IMR-90 (cell line): ENCODE measurements at regions not wholly inside any gene's neighbourhood (a gene's known extent, or its start where the extent isn't known, plus 50 kb on each side); places are given as distances from the start of the nearest gene placed in this dataset.

Experiments used
- ATAC-seq: fragments of 200-7000 bp; cut with Tn5 transposase; 2 replicates; pipeline ENCODE4 v1.9.1; 2020; ENCODE audit warnings: low read depth, mild to moderate bottlenecking, moderate library complexity
- BruUV-seq: library from RNA; stranded (reverse); fragments of 400-500 nt; replicated peaks from 2 replicates; lab custom pipeline; 2021; lab: Mats Ljungman, UMichigan
- CTCF ChIA-PET: fragments of 300-600 bp; formaldehyde crosslinking; extraction: SDS; loops from one replicate; lab custom pipeline; 2021; ENCODE audit warnings: antibody characterized with exemption; lab: Yijun Ruan, JAX
- POLR2A ChIA-PET: fragments of 300-600 bp; sonication (Branson Sonifier 250); formaldehyde crosslinking; loops from one replicate; lab custom pipeline; 2022; ENCODE audit warnings: antibody characterized with exemption; ENCODE audit not compliant: unreplicated experiment; lab: Charles Lee
- DNase-seq: peaks from one replicate; pipeline ENCODE4 v3.0.0; 2013
- H2AFZ ChIP-seq: replicated peaks from 2 replicates; pipeline ENCODE3; 2013; ENCODE audit warnings: low read length, mild to moderate bottlenecking; ENCODE audit not compliant: poor library complexity
- H2AK5ac ChIP-seq: 2 replicates; pipeline ENCODE4 v1.6.1; 2013; ENCODE audit warnings: low read depth, low read length, inconsistent platforms
- H2AK9ac ChIP-seq: replicated peaks from 2 replicates; pipeline ENCODE3; 2013; ENCODE audit warnings: mild to moderate bottlenecking, low read depth, low read length, moderate library complexity; ENCODE audit not compliant: poor library complexity
- H2BK120ac ChIP-seq: 2 replicates; pipeline ENCODE4 v1.6.1; 2013; ENCODE audit warnings: low read depth, low read length, inconsistent platforms
- H2BK15ac ChIP-seq: 3 replicates; pipeline ENCODE4 v1.6.1; 2013; ENCODE audit warnings: low read depth, low read length, inconsistent platforms
- H2BK20ac ChIP-seq: 2 replicates; pipeline ENCODE4 v1.6.1; 2013; ENCODE audit warnings: low read depth, mild to moderate bottlenecking, inconsistent platforms, low read length, moderate library complexity
- H2BK5ac ChIP-seq: 2 replicates; pipeline ENCODE4 v1.6.1; 2013; ENCODE audit warnings: mild to moderate bottlenecking, low read depth, low read length, inconsistent platforms; ENCODE audit not compliant: poor library complexity, severe bottlenecking
- H3K14ac ChIP-seq: replicated peaks from 2 replicates; pipeline ENCODE4 v1.6.1; 2013; ENCODE audit warnings: low read depth, low read length, inconsistent platforms
- H3K18ac ChIP-seq: 2 replicates; pipeline ENCODE4 v1.6.1; 2013; ENCODE audit warnings: low read depth, low read length, control low read depth
- H3K23ac ChIP-seq: 2 replicates; pipeline ENCODE4 v1.6.1; 2013; ENCODE audit warnings: low read depth, low read length, inconsistent platforms
- H3K27ac ChIP-seq: 2 replicates; pipeline ENCODE4 v1.5.1; 2013; ENCODE audit warnings: mild to moderate bottlenecking, control low read depth, low read length; ENCODE audit not compliant: insufficient read depth
- H3K27me3 ChIP-seq: 2 replicates; pipeline ENCODE4 v1.6.1; 2013; ENCODE audit warnings: low read length; ENCODE audit not compliant: control insufficient read depth, insufficient read depth
- H3K36me3 ChIP-seq: 2 replicates; pipeline ENCODE4 v1.6.1; 2013; ENCODE audit warnings: low read length, mixed read lengths; ENCODE audit not compliant: control insufficient read depth, insufficient read depth
- H3K4ac ChIP-seq: 2 replicates; pipeline ENCODE4 v1.6.1; 2013; ENCODE audit warnings: low read depth, low read length, inconsistent platforms
- H3K4me1 ChIP-seq: 2 replicates; pipeline ENCODE4 v1.6.1; 2013; ENCODE audit warnings: low read length, mixed read lengths; ENCODE audit not compliant: control insufficient read depth, insufficient read depth
- H3K4me2 ChIP-seq: 2 replicates; pipeline ENCODE4 v1.6.1; 2013; ENCODE audit warnings: low read depth, mild to moderate bottlenecking, control low read depth, low read length, moderate library complexity
- H3K4me3 ChIP-seq: 2 replicates; pipeline ENCODE4 v1.5.1; 2013; ENCODE audit warnings: low read depth, mild to moderate bottlenecking, control low read depth, low read length, moderate library complexity; ENCODE audit not compliant: insufficient read depth
- H3K56ac ChIP-seq: 2 replicates; pipeline ENCODE4 v1.6.1; 2013; ENCODE audit warnings: low read length, inconsistent platforms; ENCODE audit not compliant: insufficient read depth; ENCODE audit errors: extremely low read depth
- H3K79me1 ChIP-seq, 2 experiments: 2 replicates each; pipeline ENCODE4 v1.6.1; 2013; ENCODE audit warnings: low read length in 2 of 2, inconsistent platforms in 1 of 2, low read depth in 1 of 2
- H3K9ac ChIP-seq: 2 replicates; pipeline ENCODE4 v1.6.1; 2013; ENCODE audit warnings: low read depth, low read length, control low read depth
- H3K9me1 ChIP-seq: 2 replicates; pipeline ENCODE4 v1.6.1; 2013; ENCODE audit warnings: low read length, inconsistent platforms; ENCODE audit not compliant: insufficient read depth
- H3K9me3 ChIP-seq: 2 replicates; pipeline ENCODE4 v1.6.1; 2013; ENCODE audit warnings: low read length; ENCODE audit not compliant: control insufficient read depth, insufficient read depth
- H4K20me1 ChIP-seq: 2 replicates; pipeline ENCODE4 v1.6.1; 2013; ENCODE audit warnings: low read length, inconsistent platforms; ENCODE audit not compliant: insufficient read depth
- H4K5ac ChIP-seq: 2 replicates; pipeline ENCODE4 v1.6.1; 2013; ENCODE audit warnings: mild to moderate bottlenecking, low read depth, low read length, control low read depth
- H4K8ac ChIP-seq, 2 experiments: 2 replicates each; pipeline ENCODE4 v1.6.1; 2013; ENCODE audit warnings: low read depth in 2 of 2, low read length in 2 of 2, control low read depth in 1 of 2, inconsistent platforms in 1 of 2
- H4K91ac ChIP-seq: 2 replicates; pipeline ENCODE4 v1.6.1; 2013; ENCODE audit warnings: low read depth, low read length, inconsistent platforms; ENCODE audit not compliant: insufficient read depth
- CEBPB ChIP-seq: IDR thresholded peaks from 2 replicates; pipeline ENCODE4 v1.6.1; 2012; ENCODE audit warnings: low read depth, low read length, improper control_type of control experiment
- CHD1 ChIP-seq: IDR thresholded peaks from 2 replicates; pipeline ENCODE4 v1.6.1; 2012; ENCODE audit warnings: low read depth, low read length, improper control_type of control experiment
- MAFK ChIP-seq: IDR thresholded peaks from 2 replicates; pipeline ENCODE4 v1.6.1; 2012; ENCODE audit warnings: low read depth, low read length, improper control_type of control experiment
- MAZ ChIP-seq: IDR thresholded peaks from 2 replicates; pipeline ENCODE4 v1.6.1; 2012; ENCODE audit warnings: low read depth, mild to moderate bottlenecking, low read length, improper control_type of control experiment, moderate library complexity, borderline replicate concordance
- POLR2A ChIP-seq: IDR thresholded peaks from 2 replicates; pipeline ENCODE4 v1.6.1; 2012; ENCODE audit warnings: mild to moderate bottlenecking, low read depth, low read length
- RAD21 ChIP-seq: IDR thresholded peaks from 2 replicates; pipeline ENCODE4 v1.6.1; 2012; ENCODE audit warnings: low read length, improper control_type of control experiment
- RCOR1 ChIP-seq: IDR thresholded peaks from 2 replicates; pipeline ENCODE4 v1.6.1; 2012; ENCODE audit warnings: mild to moderate bottlenecking, low read length, improper control_type of control experiment; ENCODE audit not compliant: insufficient replicate concordance
- RFX5 ChIP-seq: IDR thresholded peaks from 2 replicates; pipeline ENCODE4 v1.8.0; 2012; ENCODE audit warnings: low read depth, mild to moderate bottlenecking, low read length, moderate library complexity
- WGBS, 2 experiments: methylation state at CpG; one replicate each; pipeline versions ENCODE4 v1.1.5 to v1.1.7; 2013; ENCODE audit warnings: missing lambda C conversion rate in 2 of 2; ENCODE audit not compliant: insufficient read length in 1 of 2; ENCODE audit errors: extremely low coverage in 2 of 2; 5-methylcytosine and 5-hydroxymethylcytosine counted together
- dilution Hi-C: fragments of 300-500 bp; cut with HindIII; formaldehyde crosslinking; loops from one replicate; pipeline ENCODE4 v1.14.3; 2018; ENCODE audit warnings: low sequenced_read_pairs; ENCODE audit not compliant: unreplicated experiment
- in situ Hi-C: fragments of 300-500 bp; cut with MboI; formaldehyde crosslinking; loops from 3 replicates; pipeline ENCODE4 v1.14.3; 2019; ENCODE audit warnings: low sequenced_read_pairs, inconsistent platforms, mixed read lengths
- intact Hi-C: fragments of 100-400 bp; cut with micrococcal nuclease; formaldehyde crosslinking; loops from 2 replicates; pipeline ENCODE4 v1.10.0; 2022

GRCh38 chr5:33059081-33059480 lies 348.0 kb downstream of the NPR3 start:
- no peak overlapping the region for H3K27ac ChIP-seq
- no peak overlapping the region for H3K4me2 ChIP-seq
- H3K9me3 ChIP-seq, result peaks cover 7% of the 10 kb centered on the region
- no peak overlapping the region for H3K4me3 ChIP-seq
- H3K14ac ChIP-seq, result no peak overlapping the region
- H2AFZ ChIP-seq, result no peak overlapping the region
- no peak for DNase-seq
- H3K23ac ChIP-seq, result no peak overlapping the region
- H3K9me1 ChIP-seq, result no peaks in the 10 kb centered on the region
- H2BK20ac ChIP-seq, result no peak overlapping the region
- no peak overlapping the region for H4K8ac ChIP-seq
- H3K4ac ChIP-seq, result no peak overlapping the region
- H3K4me1 ChIP-seq, result no peaks in the 10 kb centered on the region
- dilution Hi-C loops (no loop called here), intact Hi-C loops (no loop called here), in situ Hi-C loops (no loop called here)
- no peak overlapping the region for H2BK15ac ChIP-seq
- no peaks in the 10 kb centered on the region for H3K36me3 ChIP-seq
- no peak overlapping the region for H4K5ac ChIP-seq
- POLR2A ChIA-PET, result no interaction called here
- H3K27me3 ChIP-seq, result no peaks in the 10 kb centered on the region
- H2AK5ac ChIP-seq, result no peak overlapping the region
- ATAC-seq, result no peak
- H2BK5ac ChIP-seq, result no peak overlapping the region
- H4K91ac ChIP-seq, result no peak overlapping the region
- CTCF ChIA-PET, result no interaction called here
- TF ChIP-seq POLR2A (no peak), MAFK (no peak), RAD21 (no peak), MAZ (no peak), CHD1 (no peak), RCOR1 (no peak), CEBPB (no peak), RFX5 (no peak)
- H4K20me1 ChIP-seq, result no peaks in the 10 kb centered on the region
- H2BK120ac ChIP-seq, result no peak overlapping the region
- H3K9ac ChIP-seq, result no peak overlapping the region
- no peak overlapping the region for H3K18ac ChIP-seq
- H3K56ac ChIP-seq, result no peak overlapping the region
- H3K79me1 ChIP-seq, result no peaks in the 10 kb centered on the region
- H2AK9ac ChIP-seq, result no peak overlapping the region
- BruUV-seq, result no TSS peak
- WGBS, 2 experiments, result 80% methylated on average over 1 of the region's 3 CpGs; no CpG with 5 or more reads in 1 of the 2 experiments
